Activated effector memory CD4-positive, alpha-beta T cell treated with anti-CD3 and anti-CD28 coated beads, Interleukin-2, amount 50 U/mL, for 16 hours (primary cell): ENCODE measurements at regions not wholly inside any gene's neighbourhood (a gene's known extent, or its start where the extent isn't known, plus 50 kb on each side); places are given as distances from the start of the nearest gene placed in this dataset.
"Not testable (repeated sequence)": the region's sequence is repeated elsewhere in the genome, so short reads cannot be mapped to it uniquely, and the experiment has no call there.

ENCODE experiments used
- DNase-seq: peaks from one replicate; pipeline ENCODE4 v3.0.0-alpha.2; 2020

- DNase-seq = no peak
Observed at GRCh38 chr10:64142395-64142794, 621.2 kb downstream of the REEP3 start.

GRCh38 chr10:64148607-64149006 is 627.4 kb downstream of the REEP3 start:
- no peak for DNase-seq

GRCh38 chr10:64156166-64156565 is 635.0 kb downstream of the REEP3 start:
- no peak for DNase-seq

GRCh38 chr10:64158551-64158950 is 637.4 kb downstream of the REEP3 start:
- DNase-seq = no peak

- DNase-seq = no peak
Observed at GRCh38 chr10:64159910-64160872, 639.0 kb downstream of the REEP3 start.

- no peak for DNase-seq
Observed at GRCh38 chr10:64170791-64171190, 649.6 kb downstream of the REEP3 start.

- DNase-seq = no peak
Observed at GRCh38 chr10:64173826-64174225, 652.6 kb downstream of the REEP3 start.

GRCh38 chr10:64174666-64175255 is 653.6 kb downstream of the REEP3 start:
- DNase-seq = no peak

- DNase-seq = no peak
Observed at GRCh38 chr10:64175271-64175962, 654.2 kb downstream of the REEP3 start.

- no peak for DNase-seq
Observed at GRCh38 chr10:64182671-64183070, 661.5 kb downstream of the REEP3 start.

- no peak for DNase-seq
Observed at GRCh38 chr10:64191286-64191685, 670.1 kb downstream of the REEP3 start.

GRCh38 chr10:64196638-64197315 is 675.6 kb downstream of the REEP3 start:
- no peak for DNase-seq

GRCh38 chr10:64201936-64202335 is 680.7 kb downstream of the REEP3 start:
- DNase-seq = no peak

GRCh38 chr10:64204504-64204903 is 683.3 kb downstream of the REEP3 start:
- DNase-seq = not testable (repeated sequence)

- no peak for DNase-seq
Observed at GRCh38 chr10:64206409-64206808, 685.2 kb downstream of the REEP3 start.

GRCh38 chr10:64209561-64209960 is 688.4 kb downstream of the REEP3 start:
- DNase-seq = no peak

- DNase-seq = no peak
Observed at GRCh38 chr10:64210211-64210610, 689.0 kb downstream of the REEP3 start.

- DNase-seq = no peak
Observed at GRCh38 chr10:64211466-64211865, 690.3 kb downstream of the REEP3 start.

GRCh38 chr10:64215088-64215487 is 693.9 kb downstream of the REEP3 start:
- no peak for DNase-seq

GRCh38 chr10:64219271-64220025 is 698.2 kb downstream of the REEP3 start:
- no peak for DNase-seq

- no peak for DNase-seq
Observed at GRCh38 chr10:64234489-64234888, 713.3 kb downstream of the REEP3 start.

GRCh38 chr10:64257704-64258103 is 736.5 kb downstream of the REEP3 start:
- no peak for DNase-seq
